ENCODE measurements at regions not wholly inside any gene's neighbourhood (a gene's known extent, or its start where the extent isn't known, plus 50 kb on each side); places are given as distances from the start of the nearest gene placed in this dataset.

GRCh38 chr9:3629495-3629894, 103.7 kb upstream of the RFX3 start:
- no peak for DNase-seq (ENCODE audit: low spot score)
- Histone ChIP-seq H4K20me1 (replicated peaks; ENCODE audit: insufficient read depth) (no peaks in the 10 kb centered on the region), H3K27ac (ENCODE audit: low read depth) (no peak overlapping the region), H3K4me3 (no peak overlapping the region), H3F3A (replicated peaks; ENCODE audit: low read depth) (no peaks in the 10 kb centered on the region), H3K9me2 (ENCODE audit: insufficient read depth) (peaks cover 5% of the 10 kb centered on the region; the same call in 1 of the 2 replicates), H3K36me3 (ENCODE audit: insufficient read depth) (no peaks in the 10 kb centered on the region), H3K4me2 (no peak overlapping the region), H2AFZ (no peak overlapping the region), H3K79me2 (replicated peaks; ENCODE audit: insufficient read depth) (no peaks in the 10 kb centered on the region), H3K27me3 (ENCODE audit: insufficient read depth) (no peaks in the 10 kb centered on the region), H3K4me1 (ENCODE audit: insufficient read depth) (no peaks in the 10 kb centered on the region)
- H3K4me3 Mint-ChIP-seq: no peak overlapping the region
- H3K36me3 Mint-ChIP-seq (ENCODE audit: low read depth): no peaks in the 10 kb centered on the region
- ATAC-seq: no peak
- H3K4me1 Mint-ChIP-seq: no peaks in the 10 kb centered on the region; the same call in 2 of the 3 replicates
- no peak overlapping the region for H3K27ac Mint-ChIP-seq
- H3K9me3 Mint-ChIP-seq: no peaks in the 10 kb centered on the region
- no peaks in the 10 kb centered on the region for H3K27me3 Mint-ChIP-seq (ENCODE audit: insufficient read depth, low read depth, poor library complexity)
- TF ChIP-seq CTCF (conservative IDR thresholded peaks at IDR 0.05; ENCODE audit: low read depth in 2 of 2) (no peak), ZNF462 (CRISPR knock-in tag; IDR thresholded peaks at IDR 0.05) (no peak), EZH2 (IDR thresholded peaks at IDR 0.05; ENCODE audit: low read depth, unreplicated experiment) (no peak), ETS1 (IDR thresholded peaks at IDR 0.05) (no peak), CREB1 (CRISPR knock-in tag; IDR thresholded peaks at IDR 0.05; ENCODE audit: low read depth) (no peak), STAT1 (IDR thresholded peaks at IDR 0.05; ENCODE audit: unreplicated experiment) (no peak), ZNF331 (CRISPR knock-in tag; IDR thresholded peaks at IDR 0.05; ENCODE audit: low read depth) (no peak), EZH2phosphoT487 (IDR thresholded peaks at IDR 0.05; ENCODE audit: unreplicated experiment) (no peak), NANOG (IDR thresholded peaks at IDR 0.05; ENCODE audit: borderline replicate concordance) (no peak), POLR2AphosphoS5 (IDR thresholded peaks at IDR 0.05; ENCODE audit: low read depth) (no peak), JUNB (IDR thresholded peaks at IDR 0.05; ENCODE audit: unreplicated experiment) (no peak), REST (IDR thresholded peaks at IDR 0.05; ENCODE audit: unreplicated experiment) (no peak), ZNF114 (CRISPR knock-in tag; IDR thresholded peaks at IDR 0.05) (no peak)
